ENCODE measurements at regions not wholly inside any gene's neighbourhood (a gene's known extent, or its start where the extent isn't known, plus 50 kb on each side); places are given as distances from the start of the nearest gene placed in this dataset.

GRCh38 chr11:8321876-8322275, 58.2 kb upstream of the LMO1 start:
- Histone ChIP-seq H3K27ac (ENCODE audit: low read depth, low read length) (no peak overlapping the region), H3K23ac (ENCODE audit: low read length) (no peak overlapping the region), H3K4me1 (ENCODE audit: control insufficient read depth, low read depth, low read length) (no peaks in the 10 kb centered on the region), H4K8ac (ENCODE audit: low read depth, low read length) (no peak overlapping the region), H3K79me2 (ENCODE audit: control insufficient read depth, insufficient read depth, low read length) (no peaks in the 10 kb centered on the region), H3K4me3 (ENCODE audit: low read length) (no peak overlapping the region), H4K5ac (ENCODE audit: low read length) (no peak overlapping the region), H2AK5ac (ENCODE audit: low read length) (no peak overlapping the region), H3K4ac (ENCODE audit: low read depth, low read length) (no peak overlapping the region), H3K79me1 (ENCODE audit: low read length) (no peaks in the 10 kb centered on the region), H3K56ac (ENCODE audit: low read length) (no peak overlapping the region), H3K27me3 (ENCODE audit: insufficient read depth, low read length, poor library complexity) (no peaks in the 10 kb centered on the region), H2BK5ac (ENCODE audit: low read length) (no peak overlapping the region), H2BK120ac (ENCODE audit: low read depth, low read length) (no peak overlapping the region), H3K36me3 (ENCODE audit: control insufficient read depth, insufficient read depth, low read length) (no peaks in the 10 kb centered on the region), H3K9ac (ENCODE audit: low read length) (no peak overlapping the region), H2BK15ac (replicated peaks; ENCODE audit: low read depth) (no peak overlapping the region), H3K18ac (ENCODE audit: low read length) (no peak overlapping the region), H3K4me2 (ENCODE audit: low read length) (no peak overlapping the region)
- WGBS (ENCODE audit: extremely low coverage, insufficient coverage, low lambda C conversion rate), result no CpG with 5 or more reads among the region's 10 CpGs
- no peak for DNase-seq

- Histone ChIP-seq H3K27ac (ENCODE audit: low read depth, low read length) (no peak overlapping the region), H2BK5ac (ENCODE audit: low read length) (no peak overlapping the region), H3K79me1 (ENCODE audit: low read length) (no peaks in the 10 kb centered on the region), H2BK120ac (ENCODE audit: low read depth, low read length) (no peak overlapping the region), H4K5ac (ENCODE audit: low read length) (no peak overlapping the region), H3K4ac (ENCODE audit: low read depth, low read length) (no peak overlapping the region), H3K27me3 (ENCODE audit: insufficient read depth, low read length, poor library complexity) (no peaks in the 10 kb centered on the region), H3K4me1 (ENCODE audit: control insufficient read depth, low read depth, low read length) (no peaks in the 10 kb centered on the region), H3K4me2 (ENCODE audit: low read length) (no peak overlapping the region), H4K8ac (ENCODE audit: low read depth, low read length) (no peak overlapping the region), H3K9ac (ENCODE audit: low read length) (no peak overlapping the region), H3K18ac (ENCODE audit: low read length) (no peak overlapping the region), H3K79me2 (ENCODE audit: control insufficient read depth, insufficient read depth, low read length) (no peaks in the 10 kb centered on the region), H3K23ac (ENCODE audit: low read length) (no peak overlapping the region), H2BK15ac (replicated peaks; ENCODE audit: low read depth) (no peak overlapping the region), H2AK5ac (ENCODE audit: low read length) (no peak overlapping the region), H3K56ac (ENCODE audit: low read length) (no peak overlapping the region), H3K36me3 (ENCODE audit: control insufficient read depth, insufficient read depth, low read length) (no peaks in the 10 kb centered on the region), H3K4me3 (ENCODE audit: low read length) (no peak overlapping the region)
- no CpG with 5 or more reads among the region's 5 CpGs for WGBS (ENCODE audit: extremely low coverage, insufficient coverage, low lambda C conversion rate)
- no peak for DNase-seq
Measured at GRCh38 chr11:8320076-8320475, 56.4 kb upstream of the LMO1 start.

GRCh38 chr11:8318536-8318935, 54.9 kb upstream of the LMO1 start:
- H3K79me1 ChIP-seq (ENCODE audit: low read length), result no peaks in the 10 kb centered on the region
- H3K27ac ChIP-seq (ENCODE audit: low read depth, low read length), result no peak overlapping the region
- no peak overlapping the region for H3K4ac ChIP-seq (ENCODE audit: low read depth, low read length)
- no peak overlapping the region for H3K9ac ChIP-seq (ENCODE audit: low read length)
- no CpG with 5 or more reads among the region's 7 CpGs for whole genome bisulfite sequencing (ENCODE audit: extremely low coverage, insufficient coverage, low lambda C conversion rate)
- H3K36me3 ChIP-seq (ENCODE audit: control insufficient read depth, insufficient read depth, low read length), result no peaks in the 10 kb centered on the region
- no peak overlapping the region for H2BK5ac ChIP-seq (ENCODE audit: low read length)
- H2BK15ac ChIP-seq (replicated peaks; ENCODE audit: low read depth), result no peak overlapping the region
- H3K56ac ChIP-seq (ENCODE audit: low read length), result no peak overlapping the region
- H3K27me3 ChIP-seq (ENCODE audit: insufficient read depth, low read length, poor library complexity), result no peaks in the 10 kb centered on the region
- DNase-seq, result peak; percentile 49
- no peak overlapping the region for H2AK5ac ChIP-seq (ENCODE audit: low read length)
- no peaks in the 10 kb centered on the region for H3K79me2 ChIP-seq (ENCODE audit: control insufficient read depth, insufficient read depth, low read length)
- no peak overlapping the region for H3K4me3 ChIP-seq (ENCODE audit: low read length)
- H3K23ac ChIP-seq (ENCODE audit: low read length), result no peak overlapping the region
- no peak overlapping the region for H4K8ac ChIP-seq (ENCODE audit: low read depth, low read length)
- no peaks in the 10 kb centered on the region for H3K4me1 ChIP-seq (ENCODE audit: control insufficient read depth, low read depth, low read length)
- H4K5ac ChIP-seq (ENCODE audit: low read length), result no peak overlapping the region
- no peak overlapping the region for H3K18ac ChIP-seq (ENCODE audit: low read length)
- H3K4me2 ChIP-seq (ENCODE audit: low read length), result no peak overlapping the region
- no peak overlapping the region for H2BK120ac ChIP-seq (ENCODE audit: low read depth, low read length)

- Histone ChIP-seq H2AK5ac (ENCODE audit: low read length) (no peak overlapping the region), H3K79me1 (ENCODE audit: low read length) (no peaks in the 10 kb centered on the region), H3K4me3 (ENCODE audit: low read length) (no peak overlapping the region), H3K4ac (ENCODE audit: low read depth, low read length) (no peak overlapping the region), H2BK15ac (replicated peaks; ENCODE audit: low read depth) (no peak overlapping the region), H3K27ac (ENCODE audit: low read depth, low read length) (no peak overlapping the region), H3K4me1 (ENCODE audit: control insufficient read depth, low read depth, low read length) (no peaks in the 10 kb centered on the region), H3K27me3 (ENCODE audit: insufficient read depth, low read length, poor library complexity) (no peaks in the 10 kb centered on the region), H4K8ac (ENCODE audit: low read depth, low read length) (no peak overlapping the region), H3K4me2 (ENCODE audit: low read length) (no peak overlapping the region), H3K9ac (ENCODE audit: low read length) (no peak overlapping the region), H2BK120ac (ENCODE audit: low read depth, low read length) (no peak overlapping the region), H4K5ac (ENCODE audit: low read length) (no peak overlapping the region), H3K23ac (ENCODE audit: low read length) (no peak overlapping the region), H3K56ac (ENCODE audit: low read length) (no peak overlapping the region), H2BK5ac (ENCODE audit: low read length) (no peak overlapping the region), H3K79me2 (ENCODE audit: control insufficient read depth, insufficient read depth, low read length) (no peaks in the 10 kb centered on the region), H3K36me3 (ENCODE audit: control insufficient read depth, insufficient read depth, low read length) (no peaks in the 10 kb centered on the region), H3K18ac (ENCODE audit: low read length) (no peak overlapping the region)
- no CpG with 5 or more reads among the region's 2 CpGs for WGBS (ENCODE audit: extremely low coverage, insufficient coverage, low lambda C conversion rate)
- no peak for DNase-seq
Measured at GRCh38 chr11:8317159-8317558, 53.5 kb upstream of the LMO1 start.

GRCh38 chr11:8315954-8316353, 52.3 kb upstream of the LMO1 start:
- Histone ChIP-seq H2BK5ac (ENCODE audit: low read length) (no peak overlapping the region), H3K4me2 (ENCODE audit: low read length) (no peak overlapping the region), H4K5ac (ENCODE audit: low read length) (no peak overlapping the region), H2BK15ac (replicated peaks; ENCODE audit: low read depth) (no peak overlapping the region), H2AK5ac (ENCODE audit: low read length) (no peak overlapping the region), H3K4me1 (ENCODE audit: control insufficient read depth, low read depth, low read length) (no peaks in the 10 kb centered on the region), H3K27me3 (ENCODE audit: insufficient read depth, low read length, poor library complexity) (no peaks in the 10 kb centered on the region), H3K79me2 (ENCODE audit: control insufficient read depth, insufficient read depth, low read length) (no peaks in the 10 kb centered on the region), H2BK120ac (ENCODE audit: low read depth, low read length) (no peak overlapping the region), H3K56ac (ENCODE audit: low read length) (no peak overlapping the region), H3K36me3 (ENCODE audit: control insufficient read depth, insufficient read depth, low read length) (no peaks in the 10 kb centered on the region), H3K18ac (ENCODE audit: low read length) (no peak overlapping the region), H3K23ac (ENCODE audit: low read length) (no peak overlapping the region), H3K27ac (ENCODE audit: low read depth, low read length) (no peak overlapping the region), H3K4me3 (ENCODE audit: low read length) (no peak overlapping the region), H4K8ac (ENCODE audit: low read depth, low read length) (no peak overlapping the region), H3K9ac (ENCODE audit: low read length) (no peak overlapping the region), H3K79me1 (ENCODE audit: low read length) (no peaks in the 10 kb centered on the region), H3K4ac (ENCODE audit: low read depth, low read length) (no peak overlapping the region)
- WGBS (ENCODE audit: extremely low coverage, insufficient coverage, low lambda C conversion rate), result no CpG with 5 or more reads among the region's 9 CpGs
- no peak for DNase-seq

- no peak for DNase-seq
- no peak overlapping the region for H3K4me2 ChIP-seq (ENCODE audit: low read length)
- no peaks in the 10 kb centered on the region for H3K79me1 ChIP-seq (ENCODE audit: low read length)
- no peaks in the 10 kb centered on the region for H3K27me3 ChIP-seq (ENCODE audit: insufficient read depth, low read length, poor library complexity)
- H3K9ac ChIP-seq (ENCODE audit: low read length), result no peak overlapping the region
- H3K23ac ChIP-seq (ENCODE audit: low read length), result no peak overlapping the region
- H2BK5ac ChIP-seq (ENCODE audit: low read length), result no peak overlapping the region
- H2BK15ac ChIP-seq (replicated peaks; ENCODE audit: low read depth), result no peak overlapping the region
- no peak overlapping the region for H3K4ac ChIP-seq (ENCODE audit: low read depth, low read length)
- no peak overlapping the region for H3K4me3 ChIP-seq (ENCODE audit: low read length)
- H3K18ac ChIP-seq (ENCODE audit: low read length), result no peak overlapping the region
- H3K4me1 ChIP-seq (ENCODE audit: control insufficient read depth, low read depth, low read length), result no peaks in the 10 kb centered on the region
- H3K79me2 ChIP-seq (ENCODE audit: control insufficient read depth, insufficient read depth, low read length), result no peaks in the 10 kb centered on the region
- H4K5ac ChIP-seq (ENCODE audit: low read length), result no peak overlapping the region
- no peak overlapping the region for H3K27ac ChIP-seq (ENCODE audit: low read depth, low read length)
- H3K56ac ChIP-seq (ENCODE audit: low read length), result no peak overlapping the region
- no peak overlapping the region for H4K8ac ChIP-seq (ENCODE audit: low read depth, low read length)
- WGBS (ENCODE audit: extremely low coverage, insufficient coverage, low lambda C conversion rate), result no CpG with 5 or more reads among the region's 18 CpGs
- no peak overlapping the region for H2AK5ac ChIP-seq (ENCODE audit: low read length)
- no peaks in the 10 kb centered on the region for H3K36me3 ChIP-seq (ENCODE audit: control insufficient read depth, insufficient read depth, low read length)
- H2BK120ac ChIP-seq (ENCODE audit: low read depth, low read length), result no peak overlapping the region
Measured at GRCh38 chr11:8315463-8315862, 51.8 kb upstream of the LMO1 start.
